Endodermal cell (in vitro differentiated cells): ENCODE measurements at regions not wholly inside any gene's neighbourhood (a gene's known extent, or its start where the extent isn't known, plus 50 kb on each side); places are given as distances from the start of the nearest gene placed in this dataset.

Experiments
- DNase-seq: peaks from one replicate; pipeline ENCODE4 v3.0.0-alpha.2; 2017
- H3K27ac ChIP-seq: 2 replicates; pipeline ENCODE4 v1.5.1; 2013; ENCODE audit warnings: mild to moderate bottlenecking, low read depth, low read length, moderate library complexity
- H3K27me3 ChIP-seq: 2 replicates; pipeline ENCODE4 v1.6.1; 2013; ENCODE audit warnings: mild to moderate bottlenecking, low read length, moderate library complexity; ENCODE audit not compliant: insufficient read depth, control insufficient read depth, poor library complexity, severe bottlenecking
- H3K36me3 ChIP-seq: 2 replicates; pipeline ENCODE4 v1.7.0; 2013; ENCODE audit warnings: mild to moderate bottlenecking, low read length, moderate library complexity; ENCODE audit not compliant: control insufficient read depth, insufficient read depth
- H3K4me1 ChIP-seq: one replicate; pipeline ENCODE4 v1.7.0; 2013; ENCODE audit warnings: low read length; ENCODE audit not compliant: control insufficient read depth, insufficient read depth
- H3K4me3 ChIP-seq: 2 replicates; pipeline ENCODE4 v1.5.1; 2013; ENCODE audit warnings: mild to moderate bottlenecking, low read length, moderate library complexity
- H3K9ac ChIP-seq: 2 replicates; pipeline ENCODE4 v1.6.1; 2013; ENCODE audit warnings: mild to moderate bottlenecking, low read length, moderate library complexity; ENCODE audit not compliant: poor library complexity, severe bottlenecking; ENCODE audit errors: extremely low read depth
- H3K9me3 ChIP-seq: 2 replicates; pipeline ENCODE4 v1.6.1; 2013; ENCODE audit warnings: mild to moderate bottlenecking, low read length, moderate library complexity; ENCODE audit not compliant: control insufficient read depth
- H3K27ac Mint-ChIP-seq: 2 replicates; pipeline ENCODE4 v1.8.0; 2020; ENCODE audit warnings: mixed read lengths
- H3K27me3 Mint-ChIP-seq: 2 replicates; pipeline ENCODE4 v1.8.0; 2021; ENCODE audit warnings: mild to moderate bottlenecking, mixed read lengths; ENCODE audit not compliant: insufficient read depth
- H3K36me3 Mint-ChIP-seq: 2 replicates; pipeline ENCODE4 v1.8.0; 2020; ENCODE audit warnings: low read depth, mixed read lengths
- H3K4me1 Mint-ChIP-seq: 2 replicates; pipeline ENCODE4 v1.8.0; 2020; ENCODE audit warnings: mixed read lengths
- H3K4me3 Mint-ChIP-seq: 2 replicates; pipeline ENCODE4 v1.8.0; 2020; ENCODE audit warnings: mild to moderate bottlenecking, moderate library complexity, mixed read lengths
- H3K9me3 Mint-ChIP-seq: 2 replicates; pipeline ENCODE4 v1.8.0; 2020; ENCODE audit warnings: mild to moderate bottlenecking, mixed read lengths
- CTCF ChIP-seq: fragments of 200-600 bp; sonication (generic); conservative IDR thresholded peaks from 2 replicates; pipeline ENCODE4 v1.5.0; 2021; ENCODE audit warnings: antibody characterized with exemption, mild to moderate bottlenecking
- WGBS, 2 experiments: methylation state at CpG; one replicate each; pipeline versions ENCODE4 v1.1.5 to v1.1.7; 2013; ENCODE audit warnings: missing lambda C conversion rate in 2 of 2, mixed read lengths in 1 of 2; ENCODE audit not compliant: insufficient coverage in 1 of 2, insufficient read length in 1 of 2; 5-methylcytosine and 5-hydroxymethylcytosine counted together

GRCh38 chr4:61068745-61069144 lies 131.4 kb upstream of the ADGRL3 start:
- Histone ChIP-seq H3K27me3 (no peaks in the 10 kb centered on the region), H3K27ac (no peak overlapping the region), H3K9me3 (no peaks in the 10 kb centered on the region), H3K9ac (no peak overlapping the region), H3K4me3 (no peak overlapping the region), H3K36me3 (no peaks in the 10 kb centered on the region), H3K4me1 (no peaks in the 10 kb centered on the region)
- 95 to 100% methylated on average over 2 to 5 of the region's 5 CpGs for WGBS, 2 experiments
- no peak for TF ChIP-seq CTCF
- Mint-ChIP-seq H3K4me1 (no peaks in the 10 kb centered on the region), H3K27ac (no peak overlapping the region), H3K36me3 (no peaks in the 10 kb centered on the region), H3K4me3 (no peak overlapping the region), H3K27me3 (no peaks in the 10 kb centered on the region), H3K9me3 (no peaks in the 10 kb centered on the region)
- no peak for DNase-seq

DNA sequence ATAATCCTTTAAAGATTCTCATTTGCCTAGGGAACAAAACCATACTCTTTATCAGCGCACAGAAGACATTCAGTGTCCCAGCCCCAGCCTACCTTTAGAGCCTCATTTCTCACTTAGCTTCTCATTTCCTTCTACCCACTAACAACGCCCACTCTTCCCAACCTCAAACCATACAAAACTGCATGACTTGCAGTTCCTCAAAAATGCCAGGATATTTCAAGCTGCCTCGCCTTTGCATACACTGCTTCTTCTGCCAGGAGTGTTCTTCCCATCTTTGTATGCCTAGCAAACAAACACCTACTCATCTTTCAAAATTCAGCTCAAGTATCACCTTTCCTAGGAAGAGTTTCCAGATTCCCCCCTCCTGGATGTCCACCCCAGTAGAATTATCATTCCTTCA lies 129.9 kb upstream of the ADGRL3 start:
- Histone ChIP-seq H3K27me3 (no peaks in the 10 kb centered on the region), H3K9me3 (no peaks in the 10 kb centered on the region), H3K4me3 (no peak overlapping the region), H3K4me1 (no peaks in the 10 kb centered on the region), H3K36me3 (no peaks in the 10 kb centered on the region), H3K27ac (no peak overlapping the region), H3K9ac (no peak overlapping the region)
- 91 to 97% methylated on average over 3 of the region's 3 CpGs for WGBS, 2 experiments
- no peak for DNase-seq
- Mint-ChIP-seq H3K4me1 (no peaks in the 10 kb centered on the region), H3K4me3 (no peak overlapping the region), H3K36me3 (no peaks in the 10 kb centered on the region), H3K27me3 (no peaks in the 10 kb centered on the region), H3K27ac (no peak overlapping the region), H3K9me3 (no peaks in the 10 kb centered on the region)
- TF ChIP-seq CTCF = no peak

GRCh38 chr4:61079427-61079826 lies 120.7 kb upstream of the ADGRL3 start:
- H3K9me3 Mint-ChIP-seq = peaks cover 4% of the 10 kb centered on the region
- H3K27ac Mint-ChIP-seq = no peak overlapping the region
- H3K27ac ChIP-seq = no peak overlapping the region
- no peaks in the 10 kb centered on the region for H3K36me3 Mint-ChIP-seq
- H3K4me1 ChIP-seq = no peaks in the 10 kb centered on the region
- DNase-seq = no peak
- no peaks in the 10 kb centered on the region for H3K27me3 Mint-ChIP-seq
- no peak overlapping the region for H3K9ac ChIP-seq
- peaks cover 5% of the 10 kb centered on the region for H3K9me3 ChIP-seq
- no peak for TF ChIP-seq CTCF
- H3K4me3 ChIP-seq = no peak overlapping the region
- no peak overlapping the region for H3K4me3 Mint-ChIP-seq
- no peaks in the 10 kb centered on the region for H3K36me3 ChIP-seq
- no peaks in the 10 kb centered on the region for H3K27me3 ChIP-seq
- H3K4me1 Mint-ChIP-seq = peaks cover 2% of the 10 kb centered on the region
